ENCODE measurements at regions not wholly inside any gene's neighbourhood (a gene's known extent, or its start where the extent isn't known, plus 50 kb on each side); places are given as distances from the start of the nearest gene placed in this dataset.

- DNase-seq (ENCODE audit: low read depth): no peak
These were observed 64.8 kb downstream of the PDCL3 start for GRCh38 chr2:100627330-100628300.

- no peak for DNase-seq (ENCODE audit: low read depth)
These were observed 65.7 kb downstream of the PDCL3 start for GRCh38 chr2:100628506-100628905.

GRCh38 chr2:100629309-100629708, 66.5 kb downstream of the PDCL3 start:
- no peak for DNase-seq (ENCODE audit: low read depth)

- DNase-seq (ENCODE audit: low read depth): no peak
These were observed 67.7 kb downstream of the PDCL3 start for GRCh38 chr2:100630473-100630977.

GRCh38 chr2:100632037-100632436, 69.2 kb downstream of the PDCL3 start:
- no peak for DNase-seq (ENCODE audit: low read depth)

GRCh38 chr2:100632759-100633158, 70.0 kb downstream of the PDCL3 start:
- no peak for DNase-seq (ENCODE audit: low read depth)

- no peak for DNase-seq (ENCODE audit: low read depth)
These were observed 77.0 kb downstream of the PDCL3 start for GRCh38 chr2:100639588-100640390.

- DNase-seq (ENCODE audit: low read depth): no peak
These were observed 77.8 kb downstream of the PDCL3 start for GRCh38 chr2:100640431-100641124.

GRCh38 chr2:100641125-100641435, 78.3 kb downstream of the PDCL3 start:
- DNase-seq (ENCODE audit: low read depth): no peak

GRCh38 chr2:100642425-100642824, 79.6 kb downstream of the PDCL3 start:
- DNase-seq (ENCODE audit: low read depth): no peak

GRCh38 chr2:100643467-100643866, 80.7 kb downstream of the PDCL3 start:
- no peak for DNase-seq (ENCODE audit: low read depth)

- no peak for DNase-seq (ENCODE audit: low read depth)
These were observed 81.2 kb downstream of the PDCL3 start for GRCh38 chr2:100643906-100644501.

- no peak for DNase-seq (ENCODE audit: low read depth)
These were observed 83.1 kb downstream of the PDCL3 start for GRCh38 chr2:100645695-100646429.

- no peak for DNase-seq (ENCODE audit: low read depth)
These were observed 84.9 kb downstream of the PDCL3 start for GRCh38 chr2:100647709-100648108.

- DNase-seq (ENCODE audit: low read depth): no peak
These were observed 87.4 kb downstream of the PDCL3 start for GRCh38 chr2:100650151-100650550.

GRCh38 chr2:100653449-100654035, 90.7 kb downstream of the PDCL3 start:
- no peak for DNase-seq (ENCODE audit: low read depth)

- DNase-seq (ENCODE audit: low read depth): no peak
These were observed 91.8 kb downstream of the PDCL3 start for GRCh38 chr2:100654611-100655010.

- no peak for DNase-seq (ENCODE audit: low read depth)
These were observed 92.7 kb downstream of the PDCL3 start for GRCh38 chr2:100655446-100655845.

GRCh38 chr2:100655936-100656534, 93.2 kb downstream of the PDCL3 start:
- peak; percentile 10 for DNase-seq (ENCODE audit: low read depth)

- no peak for DNase-seq (ENCODE audit: low read depth)
These were observed 95.2 kb downstream of the PDCL3 start for GRCh38 chr2:100658017-100658416.
